MG63 (cell line): ENCODE measurements at regions not wholly inside any gene's neighbourhood (a gene's known extent, or its start where the extent isn't known, plus 50 kb on each side); places are given as distances from the start of the nearest gene placed in this dataset.

Experiments
- DNase-seq: peaks from one replicate; pipeline ENCODE4 v3.0.0-alpha.2; 2020
- H3K27me3 ChIP-seq: fragments of 250-450 bp; sonication (Bioruptor Pico); 2 replicates; pipeline ENCODE4 v1.5.1; 2020; ENCODE audit warnings: mild to moderate bottlenecking, moderate library complexity
- H3K36me3 ChIP-seq: fragments of 250-450 bp; sonication (Bioruptor Pico); 2 replicates; pipeline ENCODE4 v1.5.1; 2020; ENCODE audit warnings: mild to moderate bottlenecking, moderate library complexity
- H3K4me3 ChIP-seq: fragments of 250-450 bp; sonication (Bioruptor Pico); 2 replicates; pipeline ENCODE4 v1.5.1; 2020; ENCODE audit warnings: mild to moderate bottlenecking, moderate library complexity
- H3K9me3 ChIP-seq: fragments of 250-450 bp; sonication (Bioruptor Pico); 2 replicates; pipeline ENCODE4 v1.5.1; 2020; ENCODE audit warnings: mild to moderate bottlenecking, moderate library complexity

GRCh38 chr12:59973515-59973914, 377.7 kb downstream of the SLC16A7 start:
- H3K4me3 ChIP-seq = no peak overlapping the region
- no peaks in the 10 kb centered on the region for H3K27me3 ChIP-seq
- H3K9me3 ChIP-seq = no peaks in the 10 kb centered on the region
- DNase-seq = no peak
- H3K36me3 ChIP-seq = no peaks in the 10 kb centered on the region

GRCh38 chr12:59977779-59978178, 381.9 kb downstream of the SLC16A7 start:
- no peaks in the 10 kb centered on the region for H3K36me3 ChIP-seq
- no peak overlapping the region for H3K4me3 ChIP-seq
- DNase-seq = no peak
- H3K9me3 ChIP-seq = no peaks in the 10 kb centered on the region
- no peaks in the 10 kb centered on the region for H3K27me3 ChIP-seq

- no peaks in the 10 kb centered on the region for H3K36me3 ChIP-seq
- H3K27me3 ChIP-seq = no peaks in the 10 kb centered on the region
- H3K4me3 ChIP-seq = no peak overlapping the region
- H3K9me3 ChIP-seq = no peaks in the 10 kb centered on the region
- no peak for DNase-seq
These were observed 384.6 kb downstream of the SLC16A7 start for GRCh38 chr12:59980476-59980875.

- no peaks in the 10 kb centered on the region for H3K36me3 ChIP-seq
- no peak overlapping the region for H3K4me3 ChIP-seq
- no peaks in the 10 kb centered on the region for H3K9me3 ChIP-seq
- H3K27me3 ChIP-seq = no peaks in the 10 kb centered on the region
- no peak for DNase-seq
These were observed 403.5 kb downstream of the SLC16A7 start for GRCh38 chr12:59999291-59999690.

- DNase-seq = no peak
- Histone ChIP-seq H3K4me3 (no peak overlapping the region), H3K27me3 (no peaks in the 10 kb centered on the region), H3K36me3 (no peaks in the 10 kb centered on the region), H3K9me3 (no peaks in the 10 kb centered on the region)
These were observed 414.7 kb downstream of the SLC16A7 start for GRCh38 chr12:60010486-60010885.

GRCh38 chr12:60012659-60013058, 416.8 kb downstream of the SLC16A7 start:
- DNase-seq = no peak
- no peak overlapping the region for H3K4me3 ChIP-seq
- H3K27me3 ChIP-seq = no peaks in the 10 kb centered on the region
- H3K36me3 ChIP-seq = no peaks in the 10 kb centered on the region
- H3K9me3 ChIP-seq = no peaks in the 10 kb centered on the region

- H3K27me3 ChIP-seq = no peaks in the 10 kb centered on the region
- H3K4me3 ChIP-seq = no peak overlapping the region
- no peak for DNase-seq
- no peaks in the 10 kb centered on the region for H3K9me3 ChIP-seq
- no peaks in the 10 kb centered on the region for H3K36me3 ChIP-seq
These were observed 418.6 kb downstream of the SLC16A7 start for GRCh38 chr12:60014436-60014835.

GRCh38 chr12:60020068-60020467, 424.2 kb downstream of the SLC16A7 start:
- Histone ChIP-seq H3K4me3 (no peak overlapping the region), H3K9me3 (no peaks in the 10 kb centered on the region), H3K27me3 (no peaks in the 10 kb centered on the region), H3K36me3 (no peaks in the 10 kb centered on the region)
- DNase-seq = no peak

GRCh38 chr12:60021235-60021634, 425.4 kb downstream of the SLC16A7 start:
- no peaks in the 10 kb centered on the region for H3K27me3 ChIP-seq
- DNase-seq = no peak
- H3K36me3 ChIP-seq = no peaks in the 10 kb centered on the region
- no peaks in the 10 kb centered on the region for H3K9me3 ChIP-seq
- no peak overlapping the region for H3K4me3 ChIP-seq

GRCh38 chr12:60027266-60027665, 431.4 kb downstream of the SLC16A7 start:
- DNase-seq = no peak
- H3K36me3 ChIP-seq = no peaks in the 10 kb centered on the region

GRCh38 chr12:60034147-60034546, 438.3 kb downstream of the SLC16A7 start:
- Histone ChIP-seq H3K27me3 (no peaks in the 10 kb centered on the region), H3K36me3 (no peaks in the 10 kb centered on the region), H3K9me3 (no peaks in the 10 kb centered on the region), H3K4me3 (no peak overlapping the region)
- DNase-seq = no peak

More at GRCh38 chr12:60027266-60027665, 431.4 kb downstream of the SLC16A7 start:
- H3K9me3 ChIP-seq = no peaks in the 10 kb centered on the region
- no peak overlapping the region for H3K4me3 ChIP-seq
- H3K27me3 ChIP-seq = no peaks in the 10 kb centered on the region

GRCh38 chr12:60035835-60036234, 440.0 kb downstream of the SLC16A7 start:
- no peaks in the 10 kb centered on the region for H3K27me3 ChIP-seq
- no peak overlapping the region for H3K4me3 ChIP-seq
- no peaks in the 10 kb centered on the region for H3K36me3 ChIP-seq
- DNase-seq = no peak
- H3K9me3 ChIP-seq = no peaks in the 10 kb centered on the region

- Histone ChIP-seq H3K27me3 (no peaks in the 10 kb centered on the region), H3K4me3 (no peak overlapping the region), H3K36me3 (no peaks in the 10 kb centered on the region), H3K9me3 (no peaks in the 10 kb centered on the region)
- DNase-seq = no peak
These were observed 447.0 kb downstream of the SLC16A7 start for GRCh38 chr12:60042835-60043234.

- no peaks in the 10 kb centered on the region for H3K27me3 ChIP-seq
- H3K36me3 ChIP-seq = no peaks in the 10 kb centered on the region
- no peak for DNase-seq
- H3K9me3 ChIP-seq = no peaks in the 10 kb centered on the region
- no peak overlapping the region for H3K4me3 ChIP-seq
These were observed 447.4 kb downstream of the SLC16A7 start for GRCh38 chr12:60043236-60043635.

GRCh38 chr12:60052483-60052882, 456.7 kb downstream of the SLC16A7 start:
- no peak overlapping the region for H3K4me3 ChIP-seq
- no peaks in the 10 kb centered on the region for H3K9me3 ChIP-seq
- DNase-seq = no peak
- H3K36me3 ChIP-seq = no peaks in the 10 kb centered on the region
- no peaks in the 10 kb centered on the region for H3K27me3 ChIP-seq

- DNase-seq = no peak
- Histone ChIP-seq H3K36me3 (no peaks in the 10 kb centered on the region), H3K4me3 (no peak overlapping the region), H3K9me3 (no peaks in the 10 kb centered on the region), H3K27me3 (no peaks in the 10 kb centered on the region)
These were observed 463.4 kb downstream of the SLC16A7 start for GRCh38 chr12:60059180-60059579.

GRCh38 chr12:60066655-60067054, 470.8 kb downstream of the SLC16A7 start:
- H3K27me3 ChIP-seq = no peaks in the 10 kb centered on the region
- no peaks in the 10 kb centered on the region for H3K36me3 ChIP-seq
- no peaks in the 10 kb centered on the region for H3K9me3 ChIP-seq
- no peak overlapping the region for H3K4me3 ChIP-seq
- no peak for DNase-seq

GRCh38 chr12:60070552-60070951, 474.7 kb downstream of the SLC16A7 start:
- no peaks in the 10 kb centered on the region for H3K36me3 ChIP-seq
- H3K27me3 ChIP-seq = no peaks in the 10 kb centered on the region
- no peak overlapping the region for H3K4me3 ChIP-seq
- no peak for DNase-seq
- H3K9me3 ChIP-seq = no peaks in the 10 kb centered on the region

- Histone ChIP-seq H3K27me3 (no peaks in the 10 kb centered on the region), H3K36me3 (no peaks in the 10 kb centered on the region), H3K4me3 (no peak overlapping the region), H3K9me3 (no peaks in the 10 kb centered on the region)
- DNase-seq = no peak
These were observed 475.9 kb downstream of the SLC16A7 start for GRCh38 chr12:60071759-60072191.
